NCI-H526 treated with DMSO at 0.1 percent for 48 hours (cell line): ENCODE measurements at regions not wholly inside any gene's neighbourhood (a gene's known extent, or its start where the extent isn't known, plus 50 kb on each side); places are given as distances from the start of the nearest gene placed in this dataset.

ENCODE experiments used
- DNase-seq: peaks from one replicate; lab custom pipeline; 2025; lab: John Stamatoyannopoulos, UW

DNA sequence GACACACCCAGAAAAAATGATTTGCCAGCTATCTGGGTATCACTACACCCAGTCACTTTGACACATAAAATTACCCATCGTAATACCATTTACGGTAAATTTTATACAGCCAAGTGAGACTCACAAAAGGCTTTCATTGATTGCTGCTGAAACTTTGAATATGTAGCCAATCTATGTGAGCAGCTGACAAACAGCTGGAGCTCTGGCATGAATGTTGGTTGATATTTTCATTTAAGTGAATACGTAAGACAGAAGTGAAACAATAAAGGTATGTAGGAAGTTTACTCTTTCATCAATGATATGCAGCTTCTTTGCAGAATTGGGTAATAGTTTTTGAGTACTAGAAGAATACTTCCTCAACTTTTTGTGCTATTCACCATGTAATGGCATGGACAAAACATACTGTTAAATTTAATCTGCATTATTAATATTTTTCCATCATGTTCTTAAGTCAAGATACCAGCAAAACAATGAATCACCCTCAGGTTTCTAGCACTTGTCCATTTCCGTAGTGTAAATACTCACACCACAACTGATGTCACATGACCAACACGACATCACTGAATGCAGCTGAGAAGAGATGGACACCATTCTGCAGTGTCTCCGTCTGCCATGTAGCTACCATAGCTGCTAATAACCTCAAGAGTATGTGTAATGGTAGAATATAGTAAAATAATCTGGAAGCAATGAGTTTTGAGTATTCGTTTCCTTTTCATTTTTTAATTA lies 205.9 kb upstream of the HES1 start:
- DNase-seq = no peak

DNA sequence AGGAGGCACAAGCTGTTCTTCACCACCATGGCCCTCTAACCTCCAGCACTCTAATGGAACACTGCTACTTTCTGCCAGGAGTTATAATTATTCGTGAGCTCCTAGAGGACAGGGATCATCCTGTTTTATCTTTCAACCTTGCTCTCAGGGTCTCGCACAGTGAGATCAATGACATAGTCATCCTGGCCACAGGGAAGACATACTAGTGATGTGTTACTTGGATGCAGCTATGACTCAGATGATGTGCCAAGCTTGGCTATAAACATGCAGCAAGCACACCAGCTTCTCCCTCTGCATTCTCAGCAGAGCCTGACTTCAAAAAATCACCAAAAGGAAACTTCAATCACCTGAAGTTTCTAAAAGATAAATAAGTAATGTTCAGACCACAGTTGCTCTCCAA lies 203.8 kb upstream of the HES1 start:
- DNase-seq = no peak

DNA sequence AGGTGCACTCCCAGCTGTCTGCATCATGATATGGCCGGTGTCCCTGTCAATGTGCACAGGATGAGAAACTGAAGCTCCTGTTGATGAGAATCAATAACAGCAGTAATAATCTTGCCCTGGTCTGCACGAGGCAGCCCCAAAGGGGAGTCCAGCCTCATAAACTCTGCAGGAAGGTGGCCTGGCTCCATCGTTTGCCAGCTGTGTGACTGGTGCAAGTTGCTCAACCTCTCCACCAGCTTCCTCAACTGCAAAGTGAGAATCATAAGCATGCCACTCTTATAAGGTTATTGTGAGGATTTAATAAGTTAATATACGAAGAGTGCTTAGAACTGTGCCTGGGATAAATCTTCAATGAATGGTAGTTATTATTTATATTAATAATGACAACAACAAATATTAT lies 203.4 kb upstream of the HES1 start:
- DNase-seq = no peak

DNA sequence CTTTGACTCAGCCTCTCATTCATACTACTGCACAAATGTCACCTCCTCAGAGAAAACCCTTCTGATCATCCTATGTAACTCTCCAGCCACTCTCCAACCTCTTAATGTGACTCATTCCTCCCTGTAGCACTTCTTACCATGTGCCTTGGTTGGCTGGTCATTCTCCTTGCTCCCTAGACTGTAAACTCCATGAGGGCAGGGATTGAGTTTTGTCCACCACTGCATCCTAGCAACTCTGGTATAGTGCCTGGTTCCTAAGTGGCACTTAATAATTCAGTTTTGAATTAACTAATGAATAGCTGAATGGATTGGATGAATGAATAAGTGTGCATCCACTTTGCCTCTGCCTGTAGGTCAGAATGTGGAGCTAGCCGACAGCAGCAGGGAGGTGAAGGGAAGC lies 202.5 kb upstream of the HES1 start:
- DNase-seq = no peak

DNA sequence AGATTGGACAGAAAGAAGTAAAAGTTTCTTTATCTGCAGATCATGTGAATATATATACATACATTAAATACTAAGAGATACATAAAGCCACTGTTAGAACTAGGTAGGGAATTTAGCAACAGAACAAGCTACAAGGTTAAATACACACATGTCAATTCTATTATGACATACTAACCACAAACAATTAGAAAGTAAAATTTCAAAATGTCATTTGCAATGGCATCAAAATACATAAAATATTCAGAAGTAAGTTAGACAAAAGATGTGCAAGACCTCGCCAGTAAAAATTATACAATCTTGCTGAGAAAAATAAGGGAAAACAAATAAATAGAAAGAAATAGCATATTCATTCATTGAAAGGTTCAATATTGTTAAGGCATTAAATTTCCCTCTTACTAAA lies 200.0 kb upstream of the HES1 start:
- DNase-seq = no peak

DNA sequence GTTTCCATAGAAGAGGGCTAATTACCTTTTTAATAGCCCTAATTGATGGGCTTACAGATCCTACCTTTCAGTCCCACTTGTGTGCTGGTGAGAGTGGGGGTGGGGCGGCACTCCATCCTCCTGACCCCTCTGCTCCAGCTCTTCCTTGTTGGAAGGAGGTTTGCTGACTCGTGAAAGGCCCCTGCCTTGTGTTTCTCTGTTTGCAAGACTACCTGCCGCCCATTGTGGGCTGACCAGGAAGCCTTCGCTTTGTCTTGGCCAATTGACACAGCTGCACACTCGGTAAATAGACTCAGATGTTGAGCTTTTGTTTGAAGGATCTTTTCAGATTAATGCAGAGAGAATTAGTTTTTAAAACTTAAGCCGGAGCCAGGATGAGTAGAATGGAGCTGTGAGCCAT lies 197.3 kb upstream of the HES1 start:
- no peak for DNase-seq

DNA sequence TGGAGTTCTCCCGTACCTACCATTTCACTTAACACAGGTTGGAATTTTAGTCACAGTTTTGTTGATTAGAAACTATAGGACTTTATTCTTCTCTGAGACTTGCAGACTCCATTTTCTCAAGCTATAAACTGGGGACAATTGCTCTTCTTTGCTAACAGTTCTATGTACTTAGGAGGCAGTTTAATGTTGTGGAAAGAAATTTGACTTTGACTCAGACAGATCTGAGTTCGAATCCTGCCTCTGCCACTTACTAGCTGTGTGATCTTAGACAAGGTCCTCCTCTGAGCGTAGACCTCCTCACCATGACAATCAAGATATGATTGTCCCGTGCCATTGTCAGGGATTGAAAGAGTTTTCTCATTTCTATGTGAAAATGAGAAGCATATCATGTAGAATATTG lies 196.4 kb upstream of the HES1 start:
- DNase-seq = no peak

DNA sequence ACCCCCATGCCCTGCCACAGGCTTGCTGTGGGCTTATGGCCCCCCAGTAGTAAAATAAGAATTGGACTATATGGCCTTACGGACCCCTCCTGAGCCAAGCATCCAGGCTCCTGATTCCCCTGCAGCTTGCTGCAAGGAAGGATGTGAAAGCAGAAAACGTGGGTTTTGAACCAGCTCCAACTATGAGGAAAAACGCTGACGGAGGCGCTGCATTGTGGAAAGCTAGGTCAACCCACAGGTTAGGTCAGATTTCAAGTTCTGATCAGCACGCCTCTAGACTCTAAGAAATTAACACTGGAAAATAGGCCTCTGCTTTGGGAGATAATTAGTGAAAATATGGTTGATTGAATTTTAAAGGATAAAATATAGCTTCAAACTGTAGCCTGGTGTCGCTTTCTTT lies 195.4 kb upstream of the HES1 start:
- no peak for DNase-seq

DNA sequence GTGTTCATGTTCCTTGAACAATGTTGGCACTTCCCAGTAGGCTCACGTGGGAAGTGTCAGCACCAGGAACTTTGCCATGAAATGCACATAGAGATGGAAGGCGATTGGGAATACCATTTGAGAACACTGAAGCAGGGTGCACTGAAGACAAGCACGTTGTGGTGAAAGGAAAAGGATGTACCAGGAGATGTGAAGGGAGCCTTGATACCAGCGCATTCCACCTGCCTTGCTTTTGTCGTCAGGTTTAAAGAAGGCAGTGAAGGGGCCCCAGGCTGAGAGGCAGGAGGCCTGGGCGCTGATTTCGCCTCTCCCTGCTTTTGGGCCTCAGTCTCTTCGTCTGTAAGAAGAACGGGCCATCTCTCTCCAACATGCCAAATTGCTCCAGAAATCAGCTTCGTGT lies 194.5 kb upstream of the HES1 start:
- DNase-seq = no peak

DNA sequence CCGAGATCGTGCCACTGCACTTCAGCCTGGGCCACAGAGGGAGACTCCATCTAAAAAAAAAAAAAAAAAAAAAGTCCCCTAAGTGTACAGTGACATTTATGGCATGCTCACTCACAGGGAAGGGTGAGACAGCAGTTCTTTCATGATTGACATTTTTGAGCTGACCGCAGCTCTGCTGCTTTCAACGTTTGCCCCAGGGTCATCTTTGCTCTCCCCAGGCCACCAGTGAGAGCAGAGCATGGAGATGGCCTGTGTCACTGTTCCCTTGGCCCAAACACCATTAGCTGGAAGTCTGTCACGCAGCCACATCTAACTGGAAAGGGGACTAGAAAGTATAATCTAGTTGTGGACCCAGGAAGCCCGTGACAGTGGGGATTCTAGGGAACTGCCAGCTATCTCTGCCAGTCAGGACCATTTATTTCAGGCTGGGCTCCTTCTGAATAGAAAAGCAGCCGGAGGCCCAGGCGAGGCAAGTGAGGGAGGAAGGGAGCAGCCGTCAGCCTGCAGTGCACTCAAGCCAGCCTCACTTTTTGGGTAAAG lies 193.4 kb upstream of the HES1 start:
- no peak for DNase-seq

DNA sequence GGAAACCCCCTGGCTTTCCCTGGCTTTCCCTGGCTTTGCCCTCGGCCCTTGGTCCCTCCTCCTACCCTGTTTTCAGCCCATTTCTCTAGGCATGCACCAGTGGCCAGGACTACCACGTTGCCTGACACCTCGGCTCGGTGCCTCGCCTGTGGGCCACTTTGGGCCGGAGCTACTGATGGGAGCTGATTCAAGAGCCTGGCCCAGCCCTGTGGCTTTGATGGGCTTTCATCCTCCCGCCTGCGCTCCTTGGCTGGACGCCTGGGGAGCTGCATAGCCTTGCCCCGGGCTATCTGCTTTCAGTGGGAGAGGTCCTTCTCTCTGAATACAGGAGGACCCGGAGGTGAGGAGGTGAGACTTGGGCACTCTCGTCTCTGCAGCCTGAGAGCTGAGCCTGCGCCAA lies 192.7 kb upstream of the HES1 start:
- DNase-seq = no peak

DNA sequence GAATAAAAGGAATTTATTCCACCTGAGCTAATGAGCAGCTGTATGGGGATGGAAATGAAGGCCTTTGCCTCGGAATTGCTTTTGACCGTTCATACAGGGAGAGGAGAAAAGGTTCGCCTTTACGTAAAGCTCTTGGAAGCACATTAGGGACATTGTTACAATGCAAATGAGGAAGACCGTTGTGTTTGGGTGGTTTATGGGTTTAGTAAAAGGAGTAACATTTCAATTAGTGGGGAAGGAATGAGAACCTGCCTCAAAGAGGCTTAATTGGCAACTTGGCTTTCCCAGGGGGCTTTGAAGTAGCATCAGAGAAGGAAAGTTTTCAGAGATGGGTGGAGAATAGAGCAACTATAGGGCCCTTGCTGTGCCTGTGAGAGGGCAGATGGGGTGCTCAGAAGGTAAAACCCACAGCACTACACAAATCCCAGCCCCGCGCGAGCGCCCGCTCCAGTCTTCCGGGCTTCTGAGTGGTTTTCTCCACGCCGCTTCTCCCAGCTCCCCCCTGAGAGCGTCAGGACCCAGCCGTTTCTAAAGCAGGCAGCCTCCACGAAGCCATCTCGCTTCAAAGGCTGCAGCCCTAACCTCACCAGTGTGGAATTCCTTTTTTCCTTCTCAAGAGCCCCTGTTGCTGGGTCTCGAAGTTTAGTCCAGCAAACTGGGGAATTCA lies 192.0 kb upstream of the HES1 start:
- peak; percentile 81 for DNase-seq

DNA sequence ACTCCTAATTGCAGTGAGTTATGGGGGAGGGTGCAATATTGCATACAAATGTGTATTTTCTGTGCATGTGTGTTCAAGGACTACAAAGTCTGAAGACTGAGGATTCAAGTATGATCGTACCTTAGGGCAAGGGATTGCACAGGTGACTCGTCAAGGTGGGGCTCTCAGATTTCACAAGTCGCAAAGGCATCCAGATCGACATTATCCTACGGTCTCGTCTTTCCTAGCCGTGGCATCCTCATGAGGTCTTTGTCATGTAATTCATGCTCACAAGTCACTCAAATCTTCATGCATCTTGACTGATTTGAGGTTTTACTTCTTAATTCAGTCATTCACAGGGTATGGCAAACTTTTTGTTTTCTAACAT lies 191.4 kb upstream of the HES1 start:
- DNase-seq = no peak

DNA sequence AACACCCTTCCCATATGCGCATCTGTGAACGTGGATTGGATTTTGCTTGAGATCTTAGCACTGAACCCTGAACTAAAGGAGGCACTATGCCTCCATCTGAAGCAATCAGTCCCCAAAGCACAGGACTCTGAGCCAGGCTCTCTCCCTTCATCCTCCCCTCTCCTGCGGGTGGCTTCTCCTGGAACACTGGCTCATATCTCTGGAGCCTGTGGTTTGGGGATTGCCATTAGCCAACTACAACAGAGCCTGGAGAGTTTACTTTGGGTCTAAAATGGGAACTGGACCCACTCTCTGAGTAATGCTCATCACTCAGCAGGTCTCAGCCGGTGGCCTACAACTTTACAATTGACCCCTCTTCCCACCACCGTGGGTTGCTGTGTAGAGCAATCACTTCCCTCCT lies 190.8 kb upstream of the HES1 start:
- DNase-seq = no peak

DNA sequence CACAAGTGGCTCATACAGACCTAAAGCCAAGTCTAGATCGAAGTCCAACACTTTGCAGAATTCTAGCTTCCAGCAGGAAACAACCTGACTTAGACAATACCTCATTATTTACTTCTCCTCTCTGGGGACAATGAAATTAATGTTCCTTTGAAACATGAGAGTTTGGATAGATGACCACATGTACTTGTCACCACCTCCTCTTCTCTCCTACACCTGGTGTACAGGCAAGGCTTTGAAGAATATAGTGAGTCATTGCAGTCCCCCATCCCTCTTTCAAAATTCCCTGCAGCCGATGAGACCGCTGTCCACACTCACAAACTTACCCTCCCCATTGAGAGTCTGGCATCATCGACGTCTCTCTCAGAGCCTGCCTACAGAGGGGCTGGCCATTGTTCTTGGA lies 189.0 kb upstream of the HES1 start:
- DNase-seq = peak; percentile 82

DNA sequence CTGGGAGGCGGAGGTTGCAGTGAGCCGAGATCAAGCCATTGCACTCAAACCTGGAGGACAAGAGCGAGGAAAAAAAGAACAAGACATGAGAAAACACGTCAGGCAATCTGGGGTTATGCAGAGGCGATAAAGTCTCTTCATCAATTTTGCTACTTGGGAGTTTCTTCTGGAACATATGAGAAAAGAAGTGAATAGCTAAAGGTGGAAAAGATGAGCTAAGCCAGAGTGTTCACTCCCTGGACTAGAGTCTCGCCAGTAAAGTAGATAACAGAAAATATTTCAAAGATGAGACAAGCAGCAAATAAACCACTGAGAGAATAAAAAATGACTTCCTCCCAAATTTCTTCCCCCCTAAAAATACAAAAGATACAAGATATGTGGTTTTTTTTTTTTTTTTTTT lies 188.4 kb upstream of the HES1 start:
- no peak for DNase-seq

DNA sequence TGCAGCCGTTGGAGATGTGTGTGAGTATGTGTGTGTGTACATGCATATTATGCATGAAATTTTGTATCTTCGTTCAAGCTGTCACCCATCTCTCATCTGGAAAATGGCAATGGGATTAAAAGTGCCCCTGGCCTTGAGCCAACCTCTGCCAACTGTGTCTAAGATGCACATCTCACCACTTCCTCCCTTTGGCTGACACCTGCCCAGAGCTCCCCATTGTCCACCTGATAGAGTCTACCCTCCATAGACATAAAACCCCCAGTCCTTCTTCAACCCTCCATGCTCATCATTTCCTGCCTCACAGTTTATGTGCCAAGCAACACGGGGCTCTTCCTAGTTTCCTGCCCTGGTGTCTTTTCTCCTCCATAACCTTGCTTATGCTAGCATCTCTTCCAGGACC lies 187.5 kb upstream of the HES1 start:
- no peak for DNase-seq

DNA sequence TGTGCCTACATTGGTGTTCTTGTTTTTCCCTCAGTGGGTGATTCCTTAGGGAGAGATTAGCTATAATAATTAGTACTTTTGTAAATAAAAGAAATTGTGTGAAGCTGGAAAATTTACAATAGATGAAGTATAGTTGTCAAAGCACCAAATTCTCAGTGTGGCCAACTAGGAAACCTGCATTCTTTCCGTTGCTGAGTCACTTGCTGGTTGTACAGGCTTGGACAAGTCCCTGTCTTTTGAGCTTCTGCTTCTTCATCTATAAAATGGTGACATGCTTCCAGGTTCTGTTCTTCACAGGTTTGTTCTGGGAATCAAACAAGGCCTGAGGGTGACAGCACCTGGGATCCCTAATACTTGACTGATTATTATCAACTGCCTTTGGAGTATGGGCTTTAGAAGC lies 184.1 kb upstream of the HES1 start:
- DNase-seq = no peak

DNA sequence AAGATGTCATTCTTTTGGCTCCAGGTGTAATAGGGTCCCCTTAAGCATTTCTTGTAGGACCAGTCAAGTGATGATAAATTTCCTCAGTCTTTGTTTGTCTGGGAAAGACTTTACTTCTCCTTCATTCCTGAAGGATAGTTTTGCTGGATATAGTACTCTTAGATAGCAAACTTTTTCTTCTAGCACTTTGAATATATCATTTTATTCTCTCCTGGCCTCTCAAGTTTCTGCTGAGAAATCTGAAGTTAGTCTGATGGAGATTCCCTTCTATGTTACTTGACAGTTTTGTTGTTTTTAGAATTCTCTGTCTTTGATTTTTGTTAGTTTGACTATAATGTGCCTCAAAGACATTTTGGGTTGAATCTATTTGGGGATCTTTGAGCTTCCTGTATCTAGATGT lies 181.2 kb upstream of the HES1 start:
- DNase-seq = no peak

DNA sequence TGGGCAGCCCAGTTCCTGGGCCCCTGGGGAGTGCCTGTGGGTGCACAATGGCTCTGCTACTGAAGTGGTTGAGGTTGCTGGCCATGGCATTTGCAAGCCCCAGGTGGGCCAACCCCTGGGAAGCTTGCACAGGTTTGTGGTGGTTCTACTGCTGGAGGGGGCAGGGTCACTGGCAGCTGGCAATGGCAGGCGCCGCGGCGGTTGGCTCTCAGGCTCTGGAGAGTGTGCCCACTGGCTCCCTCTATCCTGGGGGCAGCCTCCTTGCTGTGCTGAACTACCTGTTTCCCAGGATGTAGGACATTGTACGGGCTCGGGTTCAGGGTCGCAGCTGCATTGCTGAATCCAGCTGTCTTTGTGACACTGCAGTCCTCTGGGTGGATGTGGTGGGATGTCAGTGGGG lies 180.2 kb upstream of the HES1 start:
- no peak for DNase-seq

DNA sequence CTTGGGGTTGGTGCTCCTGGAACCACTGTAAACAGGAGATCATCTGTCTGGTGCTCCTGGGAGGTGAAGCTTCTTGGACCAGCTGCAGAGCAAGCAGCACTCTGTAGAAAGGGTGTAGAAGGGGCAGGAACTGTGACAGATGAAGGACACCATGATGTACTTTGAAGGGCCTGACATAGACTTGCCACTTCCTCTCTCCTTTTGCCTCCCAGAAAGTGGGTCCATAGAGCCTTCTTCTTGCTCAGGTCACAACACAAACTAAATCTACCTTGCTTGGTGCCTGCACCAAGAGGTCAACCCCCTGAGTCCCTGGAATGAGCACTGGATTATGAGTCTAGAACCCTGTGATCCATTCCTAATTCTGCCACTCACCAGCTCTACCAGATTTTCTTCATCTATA lies 176.1 kb upstream of the HES1 start:
- DNase-seq = no peak

DNA sequence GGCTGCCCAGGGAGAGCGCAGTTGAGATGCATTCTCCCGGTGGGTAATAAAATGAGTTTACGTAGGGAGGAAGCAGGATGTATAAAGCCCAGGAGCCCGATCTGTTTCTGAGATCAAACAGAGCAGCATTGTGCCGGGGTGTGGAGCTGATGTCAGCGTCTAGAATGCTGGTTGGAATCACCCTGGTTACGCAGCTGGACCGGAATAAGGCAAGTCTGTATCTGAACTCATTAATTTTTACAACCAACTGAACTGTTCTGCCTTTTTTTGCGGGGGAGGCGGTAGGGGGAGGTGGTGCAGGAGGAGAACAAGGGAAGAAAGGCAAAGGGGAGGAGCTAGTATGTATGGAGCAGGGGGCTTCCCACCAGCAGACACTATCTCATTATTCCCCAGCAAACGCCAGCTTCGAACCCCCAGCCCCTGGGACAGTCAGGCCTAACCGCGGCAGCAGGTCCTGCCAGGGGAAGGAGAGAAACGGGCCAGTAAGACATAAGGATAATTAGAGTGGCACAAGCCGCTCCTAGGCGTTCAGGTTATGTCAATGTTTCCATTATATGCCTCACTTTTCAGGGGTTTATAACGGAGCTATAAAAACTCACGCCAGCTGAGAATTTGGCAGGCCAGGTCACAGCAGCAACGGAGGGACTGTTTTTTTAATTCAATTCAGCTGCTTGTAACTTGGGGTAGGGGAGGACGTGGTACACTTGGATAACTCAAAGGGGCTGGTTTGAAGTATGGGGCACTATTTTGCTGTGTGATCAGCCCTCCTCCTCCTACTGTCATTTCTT lies 175.3 kb upstream of the HES1 start:
- peak; percentile 92 for DNase-seq
